ENCODE measurements at regions not wholly inside any gene's neighbourhood (a gene's known extent, or its start where the extent isn't known, plus 50 kb on each side); places are given as distances from the start of the nearest gene placed in this dataset.

- no peak overlapping the region for H3K4me3 Mint-ChIP-seq
- no peaks in the 10 kb centered on the region for H3K36me3 Mint-ChIP-seq (ENCODE audit: low read depth)
- DNase-seq, result no peak
- H3K4me1 Mint-ChIP-seq (ENCODE audit: low read depth), result no peaks in the 10 kb centered on the region
- H3K9me3 Mint-ChIP-seq, result peaks cover 16% of the 10 kb centered on the region
- TF ChIP-seq CTCF (IDR thresholded peaks at IDR 0.05), result no peak
- peaks cover 4% of the 10 kb centered on the region; the same call in 1 of the 2 replicates for H3K27me3 Mint-ChIP-seq (ENCODE audit: insufficient read depth)
- no peak overlapping the region for H3K27ac Mint-ChIP-seq
Measured at GRCh38 chr4:136198358-136198757, 1333.9 kb downstream of the PCDH18 start.

- no peak overlapping the region for H3K4me3 Mint-ChIP-seq
- H3K4me1 Mint-ChIP-seq (ENCODE audit: low read depth), result no peaks in the 10 kb centered on the region
- peaks cover 4% of the 10 kb centered on the region; the same call in 1 of the 2 replicates for H3K9me3 Mint-ChIP-seq
- H3K27me3 Mint-ChIP-seq (ENCODE audit: insufficient read depth), result no peaks in the 10 kb centered on the region
- no peak for DNase-seq
- no peak for TF ChIP-seq CTCF (IDR thresholded peaks at IDR 0.05)
- no peak overlapping the region for H3K27ac Mint-ChIP-seq
- no peaks in the 10 kb centered on the region for H3K36me3 Mint-ChIP-seq (ENCODE audit: low read depth)
Measured at GRCh38 chr4:136194962-136195361, 1337.3 kb downstream of the PCDH18 start.

GRCh38 chr4:136186650-136187049, 1345.6 kb downstream of the PCDH18 start:
- no peak for TF ChIP-seq CTCF (IDR thresholded peaks at IDR 0.05)
- peaks cover 54% of the 10 kb centered on the region for H3K9me3 Mint-ChIP-seq
- H3K36me3 Mint-ChIP-seq (ENCODE audit: low read depth), result 0 out of 2 replicates have a peak, but pooled peaks cover 4% of the 10 kb centered on the region
- H3K4me1 Mint-ChIP-seq (ENCODE audit: low read depth), result no peaks in the 10 kb centered on the region
- no peak overlapping the region for H3K27ac Mint-ChIP-seq
- no peak for DNase-seq
- no peak overlapping the region for H3K4me3 Mint-ChIP-seq
- no peaks in the 10 kb centered on the region for H3K27me3 Mint-ChIP-seq (ENCODE audit: insufficient read depth)

- no peak for DNase-seq
- Mint-ChIP-seq H3K4me1 (ENCODE audit: low read depth) (no peaks in the 10 kb centered on the region), H3K36me3 (ENCODE audit: low read depth) (no peaks in the 10 kb centered on the region), H3K9me3 (peaks cover 52% of the 10 kb centered on the region), H3K4me3 (no peak overlapping the region), H3K27ac (no peak overlapping the region), H3K27me3 (ENCODE audit: insufficient read depth) (no peaks in the 10 kb centered on the region)
- TF ChIP-seq CTCF (IDR thresholded peaks at IDR 0.05), result no peak
Measured at GRCh38 chr4:136183513-136183912, 1348.8 kb downstream of the PCDH18 start.

- no peak for TF ChIP-seq CTCF (IDR thresholded peaks at IDR 0.05)
- Mint-ChIP-seq H3K27ac (no peak overlapping the region), H3K9me3 (peaks cover 26% of the 10 kb centered on the region), H3K27me3 (ENCODE audit: insufficient read depth) (no peaks in the 10 kb centered on the region), H3K4me1 (ENCODE audit: low read depth) (no peaks in the 10 kb centered on the region), H3K4me3 (no peak overlapping the region), H3K36me3 (ENCODE audit: low read depth) (no peaks in the 10 kb centered on the region; the same call in 1 of the 2 replicates)
- DNase-seq, result no peak
Measured at GRCh38 chr4:136156947-136157346, 1375.3 kb downstream of the PCDH18 start.

GRCh38 chr4:136150046-136150445, 1382.2 kb downstream of the PCDH18 start:
- H3K4me1 Mint-ChIP-seq (ENCODE audit: low read depth), result no peaks in the 10 kb centered on the region
- peaks cover 38% of the 10 kb centered on the region for H3K9me3 Mint-ChIP-seq
- no peak overlapping the region for H3K4me3 Mint-ChIP-seq
- no peaks in the 10 kb centered on the region; the same call in 1 of the 2 replicates for H3K36me3 Mint-ChIP-seq (ENCODE audit: low read depth)
- no peak overlapping the region for H3K27ac Mint-ChIP-seq
- no peak for DNase-seq
- H3K27me3 Mint-ChIP-seq (ENCODE audit: insufficient read depth), result no peaks in the 10 kb centered on the region
- TF ChIP-seq CTCF (IDR thresholded peaks at IDR 0.05), result no peak

Measured in HFFc6 (cell line).